KOPT-K1 (cell line): ENCODE measurements at regions not wholly inside any gene's neighbourhood (a gene's known extent, or its start where the extent isn't known, plus 50 kb on each side); places are given as distances from the start of the nearest gene placed in this dataset.
"Not testable (repeated sequence)": the region's sequence is repeated elsewhere in the genome, so short reads cannot be mapped to it uniquely, and the experiment has no call there.

Source experiments
- H3K27ac ChIP-seq: fragments of 200-600 bp; sonication (generic); 2 replicates; pipeline ENCODE4 v1.5.1; 2016; ENCODE audit warnings: antibody characterized with exemption, mild to moderate bottlenecking, low read depth, low read length; ENCODE audit not compliant: poor library complexity, severe bottlenecking
- H3K36me3 ChIP-seq: fragments of 200-600 bp; sonication (generic); 2 replicates; pipeline ENCODE4 v1.5.1; 2017; ENCODE audit warnings: antibody characterized with exemption, mild to moderate bottlenecking, low read length, moderate library complexity; ENCODE audit not compliant: insufficient read depth
- H3K9me3 ChIP-seq: fragments of 200-600 bp; sonication (generic); 2 replicates; pipeline ENCODE4 v1.5.1; 2017; ENCODE audit warnings: antibody characterized with exemption, low read length, mild to moderate bottlenecking; ENCODE audit not compliant: insufficient read depth, poor library complexity, severe bottlenecking

DNA sequence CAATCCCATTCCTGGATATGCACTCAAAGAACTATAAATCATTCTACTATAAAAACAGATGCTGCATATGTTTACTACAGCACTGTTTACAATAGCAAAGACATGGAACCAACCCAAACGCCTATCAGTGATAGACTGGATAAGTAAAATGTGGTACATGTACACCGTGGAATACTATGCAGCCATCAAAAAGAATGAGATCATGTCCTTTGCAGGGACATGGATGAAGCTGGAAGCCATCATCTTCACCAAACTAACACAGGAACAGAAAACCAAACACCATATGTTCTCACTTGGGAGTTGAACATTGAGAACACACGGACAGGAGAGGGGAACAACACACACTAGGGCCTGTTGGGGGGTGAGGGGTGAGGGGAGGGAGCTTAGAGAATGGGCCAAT is 274.9 kb upstream of the KIAA1217 start:
- H3K27ac ChIP-seq, H3K36me3 ChIP-seq: not testable (repeated sequence)

DNA sequence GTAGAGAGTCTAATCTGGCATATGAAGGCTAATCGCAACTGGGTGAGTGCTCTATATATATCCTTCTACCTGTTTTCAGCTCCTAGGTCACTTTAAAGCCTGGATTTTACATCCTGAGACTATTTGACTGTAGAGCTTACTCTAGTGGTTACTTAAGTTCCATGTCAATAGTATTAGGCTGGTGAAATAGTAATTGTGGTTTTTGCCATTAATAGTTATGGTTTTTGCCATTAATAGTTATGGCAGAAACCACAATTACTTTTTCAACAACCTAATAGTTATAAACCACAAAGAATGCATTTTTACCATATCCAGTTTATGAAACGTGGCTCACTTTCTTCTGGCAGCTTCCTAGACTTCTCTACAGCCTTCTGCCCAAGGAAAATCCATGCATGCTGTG is 263.1 kb upstream of the KIAA1217 start:
- no peaks in the 10 kb centered on the region for H3K36me3 ChIP-seq
- H3K27ac ChIP-seq: no peak overlapping the region
- H3K9me3 ChIP-seq: no peaks in the 10 kb centered on the region

More for the DNA sequence above, 274.9 kb upstream of the KIAA1217 start:
- H3K9me3 ChIP-seq: not testable (repeated sequence)

DNA sequence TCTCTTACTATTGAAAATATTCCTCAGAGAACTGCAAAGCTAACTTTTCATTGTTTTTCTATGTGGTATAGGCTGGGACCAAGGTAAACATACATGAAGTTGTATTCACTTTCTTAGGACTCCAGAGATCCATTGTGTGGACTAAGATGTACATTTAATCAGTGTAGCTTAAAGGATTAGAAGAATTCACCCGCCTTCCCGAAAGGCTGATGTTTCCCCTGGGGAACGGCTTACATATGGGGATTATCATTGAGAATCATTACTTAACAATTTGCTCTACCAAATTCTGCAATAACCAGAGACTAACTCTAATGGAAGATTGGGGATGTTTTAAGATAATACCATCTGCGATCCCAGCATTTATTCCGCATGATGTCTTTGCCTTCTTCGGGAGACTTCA is 257.1 kb upstream of the KIAA1217 start:
- Histone ChIP-seq H3K27ac (no peak overlapping the region), H3K36me3 (no peaks in the 10 kb centered on the region), H3K9me3 (peaks cover 23% of the 10 kb centered on the region)

GRCh38 chr10:23955456-23956225 is 253.3 kb upstream of the KIAA1217 start:
- H3K27ac ChIP-seq: no peak overlapping the region
- peaks cover 23% of the 10 kb centered on the region for H3K9me3 ChIP-seq
- no peaks in the 10 kb centered on the region for H3K36me3 ChIP-seq

- no peaks in the 10 kb centered on the region for H3K9me3 ChIP-seq
- H3K36me3 ChIP-seq: no peaks in the 10 kb centered on the region
- no peak overlapping the region for H3K27ac ChIP-seq
Measured at GRCh38 chr10:23965123-23965522, 243.8 kb upstream of the KIAA1217 start.

DNA sequence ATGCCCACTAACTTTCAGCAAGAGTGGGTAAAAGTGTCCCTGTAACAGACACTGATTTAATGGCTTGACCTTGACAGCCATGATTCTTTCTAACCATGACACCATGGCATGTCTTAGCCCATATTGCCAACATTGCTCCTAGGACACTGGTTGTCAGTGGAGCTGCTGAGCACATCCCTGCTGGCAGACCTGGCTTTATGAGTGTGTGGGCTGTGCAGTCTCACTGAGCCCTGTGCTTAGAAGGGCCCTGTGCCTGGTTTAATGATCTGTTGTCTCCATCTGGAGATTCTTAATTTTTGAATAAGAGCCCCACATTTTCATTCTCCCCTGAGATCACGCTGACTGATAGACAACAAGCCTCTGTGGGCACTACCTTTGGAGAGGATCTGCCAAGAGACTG is 243.1 kb upstream of the KIAA1217 start:
- no peaks in the 10 kb centered on the region for H3K9me3 ChIP-seq
- no peak overlapping the region for H3K27ac ChIP-seq
- no peaks in the 10 kb centered on the region for H3K36me3 ChIP-seq

DNA sequence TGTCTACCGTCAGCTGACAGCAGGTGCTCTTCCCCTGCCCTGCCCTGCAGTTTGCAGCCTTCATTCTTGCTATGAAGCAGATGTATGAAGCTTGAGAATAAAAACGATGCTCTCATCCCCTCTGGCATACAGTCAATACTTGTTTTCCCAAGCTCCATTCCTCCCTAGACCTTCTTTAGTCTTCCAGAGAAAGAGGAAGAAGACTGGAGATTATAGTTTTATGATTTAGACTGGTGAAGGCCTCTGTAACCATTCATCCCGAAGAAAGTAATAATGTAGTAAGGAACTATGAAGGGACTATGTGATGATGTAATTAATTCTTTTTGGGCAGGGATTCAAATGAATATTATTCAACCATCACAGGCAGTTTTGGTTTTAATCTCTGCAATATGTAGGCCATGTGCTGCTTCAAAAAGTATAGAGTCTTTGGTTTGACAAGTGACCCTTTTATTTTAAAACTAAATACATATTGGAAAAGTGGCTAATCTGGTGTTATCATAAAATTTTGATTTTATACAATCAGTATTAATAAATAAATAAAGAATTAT is 242.4 kb upstream of the KIAA1217 start:
- Histone ChIP-seq H3K9me3 (no peaks in the 10 kb centered on the region), H3K36me3 (no peaks in the 10 kb centered on the region), H3K27ac (no peak overlapping the region)

DNA sequence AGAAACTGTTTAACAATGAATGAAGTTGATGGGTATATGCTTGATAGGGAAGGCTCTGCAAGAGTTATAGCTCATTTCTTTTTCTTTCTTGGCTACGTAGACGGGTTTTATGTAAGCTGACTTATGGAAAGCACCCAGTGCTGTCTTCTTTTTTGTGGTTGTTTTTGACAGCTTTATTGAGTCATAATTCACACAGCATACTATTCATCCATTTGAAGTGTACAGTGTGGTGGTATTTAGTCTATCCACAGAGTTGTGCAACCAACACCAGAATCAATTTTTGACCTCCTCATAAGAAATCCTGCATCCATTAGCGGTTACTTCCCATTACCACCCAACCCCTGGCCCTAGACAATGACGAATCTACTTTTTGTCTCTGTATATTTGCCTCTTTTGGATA is 240.6 kb upstream of the KIAA1217 start:
- Histone ChIP-seq H3K36me3 (no peaks in the 10 kb centered on the region), H3K27ac (no peak overlapping the region), H3K9me3 (no peaks in the 10 kb centered on the region)

DNA sequence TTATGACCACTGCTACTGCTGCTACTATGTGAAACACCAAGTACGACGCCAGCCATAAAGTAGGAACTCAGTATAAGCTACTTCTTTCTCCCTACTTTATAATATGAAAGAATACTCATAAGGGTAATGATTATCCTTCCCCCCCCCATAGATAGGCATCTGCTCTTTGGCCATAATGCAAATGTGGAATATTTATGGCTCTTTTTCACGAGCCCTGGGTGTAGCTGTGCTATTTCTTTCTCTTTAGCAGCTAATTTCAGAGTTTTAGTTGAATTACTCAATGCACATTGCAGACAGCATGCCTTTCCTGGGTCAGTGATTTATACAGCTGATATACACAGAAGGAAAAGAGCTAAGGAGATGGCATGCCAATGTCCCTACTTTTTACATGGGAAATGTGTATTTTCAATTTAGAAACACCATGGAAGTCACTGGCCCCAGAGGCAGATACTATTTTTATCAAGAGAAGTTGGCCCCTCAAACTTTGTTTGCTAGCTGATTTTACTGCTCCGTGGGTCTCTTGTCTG is 234.1 kb upstream of the KIAA1217 start:
- Histone ChIP-seq H3K9me3 (no peaks in the 10 kb centered on the region), H3K36me3 (no peaks in the 10 kb centered on the region), H3K27ac (no peak overlapping the region)

DNA sequence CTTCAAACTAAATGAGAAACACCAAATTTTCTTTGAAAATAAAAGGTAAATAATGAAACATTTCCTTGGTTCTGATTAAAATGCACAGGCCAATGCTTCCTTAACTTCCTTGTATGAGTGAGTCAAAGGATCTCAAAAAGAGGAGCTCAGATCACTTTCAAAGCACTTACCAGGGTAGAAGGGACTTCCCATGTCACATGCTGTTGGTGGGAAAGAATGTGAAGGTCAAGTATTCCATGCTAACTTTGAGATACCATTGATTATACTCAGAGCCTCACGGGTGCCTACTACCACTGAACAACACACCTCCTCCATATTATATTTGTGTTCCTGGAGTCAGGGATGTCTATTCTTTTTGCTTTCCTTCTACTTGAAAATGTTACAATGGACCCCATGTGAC is 233.5 kb upstream of the KIAA1217 start:
- Histone ChIP-seq H3K36me3 (no peaks in the 10 kb centered on the region), H3K27ac (no peak overlapping the region), H3K9me3 (no peaks in the 10 kb centered on the region)

GRCh38 chr10:23976275-23976674 is 232.7 kb upstream of the KIAA1217 start:
- no peak overlapping the region for H3K27ac ChIP-seq
- no peaks in the 10 kb centered on the region for H3K9me3 ChIP-seq
- no peaks in the 10 kb centered on the region for H3K36me3 ChIP-seq

DNA sequence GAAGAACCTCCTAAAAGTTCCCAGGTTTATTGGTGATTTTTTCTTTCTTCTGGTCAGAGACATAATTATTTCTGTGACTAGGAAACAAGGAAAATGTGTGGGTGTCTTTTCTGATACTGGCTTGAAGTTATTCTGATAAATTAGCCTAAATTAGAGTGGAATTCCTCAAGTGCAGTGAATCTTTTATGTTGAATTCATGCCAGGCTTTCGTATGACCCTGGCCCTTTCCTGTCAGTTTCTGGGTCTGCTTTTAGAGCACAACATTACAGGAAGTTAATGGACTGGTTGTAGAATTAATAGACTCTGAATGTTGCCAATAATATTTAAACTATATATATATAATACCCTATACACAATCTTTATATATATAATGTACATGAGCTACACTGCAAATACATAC is 230.6 kb upstream of the KIAA1217 start:
- no peaks in the 10 kb centered on the region for H3K9me3 ChIP-seq
- no peaks in the 10 kb centered on the region for H3K36me3 ChIP-seq
- no peak overlapping the region for H3K27ac ChIP-seq

- no peaks in the 10 kb centered on the region for H3K9me3 ChIP-seq
- H3K36me3 ChIP-seq: no peaks in the 10 kb centered on the region
- H3K27ac ChIP-seq: no peak overlapping the region
Measured at GRCh38 chr10:23980094-23980493, 228.8 kb upstream of the KIAA1217 start.

DNA sequence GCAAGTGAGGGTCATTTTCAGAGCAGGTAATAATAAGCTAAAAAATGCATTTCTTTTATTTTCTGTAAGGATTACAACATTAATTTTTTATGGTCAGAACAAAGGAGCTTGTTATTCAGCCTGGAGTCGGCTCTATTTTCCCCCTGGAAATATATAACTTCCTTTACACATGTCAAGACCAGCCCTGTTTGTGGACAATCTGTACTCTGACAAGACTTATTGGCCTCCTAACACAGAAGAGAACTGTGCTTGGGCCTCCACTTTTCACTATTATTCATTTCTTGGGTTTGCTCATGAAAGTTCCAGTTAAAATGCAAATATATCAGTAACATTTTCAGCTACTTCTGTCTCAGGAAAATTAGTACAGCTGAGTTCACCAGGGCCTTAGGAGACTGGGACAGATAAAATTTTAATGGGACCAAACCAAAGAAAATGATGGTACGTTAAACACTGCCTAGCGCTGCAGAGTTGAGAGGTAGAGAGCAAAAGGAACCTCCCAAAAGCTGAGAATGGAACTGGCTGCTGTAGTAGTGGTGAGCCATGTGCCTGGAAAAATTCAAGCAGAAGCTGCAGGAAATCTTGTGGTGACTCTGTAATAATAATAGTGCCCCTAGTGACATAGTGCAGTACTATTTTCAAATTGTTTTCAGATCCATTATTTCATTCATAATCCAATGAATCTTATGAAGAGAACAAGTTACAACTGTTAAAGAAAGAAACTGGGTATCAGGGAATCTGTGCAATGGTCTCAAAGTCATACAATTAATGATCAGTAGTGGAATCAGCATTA is 227.2 kb upstream of the KIAA1217 start:
- Histone ChIP-seq H3K36me3 (no peaks in the 10 kb centered on the region), H3K27ac (no peak overlapping the region), H3K9me3 (no peaks in the 10 kb centered on the region)

GRCh38 chr10:23984405-23984804 is 224.5 kb upstream of the KIAA1217 start:
- H3K9me3 ChIP-seq, H3K27ac ChIP-seq, H3K36me3 ChIP-seq: not testable (repeated sequence)
